ENCODE measurements at regions not wholly inside any gene's neighbourhood (a gene's known extent, or its start where the extent isn't known, plus 50 kb on each side); places are given as distances from the start of the nearest gene placed in this dataset.

GRCh38 chr9:3732077-3733038 is 206.6 kb upstream of the RFX3 start:
- Histone ChIP-seq H3K9me3 (ENCODE audit: control extremely low read depth in 1 of 5, control insufficient read depth in 4 of 5, insufficient read depth in 2 of 5, low read depth in 1 of 5, low read length in 4 of 5) (no peaks in the 10 kb centered on the region), H3K27ac (ENCODE audit: insufficient read depth in 1 of 2, low read depth in 1 of 2, low read length in 2 of 2, poor library complexity in 1 of 2, severe bottlenecking in 2 of 2) (no peak overlapping the region), H3K4me1 (ENCODE audit: control extremely low read depth in 1 of 4, control insufficient read depth in 4 of 4, insufficient read depth in 4 of 4, low read length in 3 of 4) (no peaks in the 10 kb centered on the region), H3K4me3 (ENCODE audit: control insufficient read depth in 1 of 7, extremely low read depth in 1 of 7, insufficient read depth in 4 of 7, low read depth in 2 of 7, low read length in 6 of 7) (peak overlapping the region in 3 of 7 experiments; percentile 22 to 61 (median 29)), H3K27me3 (replicated peaks in 2 of 5; ENCODE audit: control insufficient read depth in 4 of 5, insufficient read depth in 5 of 5, low read length in 4 of 5) (no peaks in the 10 kb centered on the region), H3K36me3 (ENCODE audit: control insufficient read depth in 4 of 4, insufficient read depth in 4 of 4, low read length in 3 of 4) (no peaks in the 10 kb centered on the region)
- DNase-seq, result peak; percentile 72 to 85 (median 79)
- 45% methylated on average over 5 of the region's 7 CpGs for WGBS (ENCODE audit: insufficient coverage)
- ChIA-PET POLR2A (no interaction called here), CTCF (interaction anchor here (1.0 to 5.5 kb wide), 10 partner anchors 9 to 634 kb away, joined by 3 to 26 read pairs (median 4); no protein-coding TSS in a partner anchor)

- H3K9me3 ChIP-seq (ENCODE audit: control extremely low read depth in 1 of 5, control insufficient read depth in 4 of 5, insufficient read depth in 2 of 5, low read depth in 1 of 5, low read length in 4 of 5), result no peaks in the 10 kb centered on the region
- no peak for DNase-seq
- CTCF ChIA-PET, result interaction anchor here (1.2 kb wide), 1 partner anchor 263 kb away, joined by 3 read pairs; no protein-coding TSS in a partner anchor
- H3K36me3 ChIP-seq (ENCODE audit: control insufficient read depth in 4 of 4, insufficient read depth in 4 of 4, low read length in 3 of 4), result no peaks in the 10 kb centered on the region
- no peak overlapping the region for H3K4me3 ChIP-seq (ENCODE audit: control insufficient read depth in 1 of 7, extremely low read depth in 1 of 7, insufficient read depth in 4 of 7, low read depth in 2 of 7, low read length in 6 of 7)
- no CpG with 5 or more reads among the region's 2 CpGs for WGBS (ENCODE audit: insufficient coverage)
- no peak overlapping the region for H3K27ac ChIP-seq (ENCODE audit: insufficient read depth in 1 of 2, low read depth in 1 of 2, low read length in 2 of 2, poor library complexity in 1 of 2, severe bottlenecking in 2 of 2)
- no peaks in the 10 kb centered on the region for H3K27me3 ChIP-seq (replicated peaks in 2 of 5; ENCODE audit: control insufficient read depth in 4 of 5, insufficient read depth in 5 of 5, low read length in 4 of 5)
- POLR2A ChIA-PET, result no interaction called here
- no peaks in the 10 kb centered on the region for H3K4me1 ChIP-seq (ENCODE audit: control extremely low read depth in 1 of 4, control insufficient read depth in 4 of 4, insufficient read depth in 4 of 4, low read length in 3 of 4)
Measured at GRCh38 chr9:3730511-3730922, 204.7 kb upstream of the RFX3 start.

- no peaks in the 10 kb centered on the region for H3K4me1 ChIP-seq (ENCODE audit: control extremely low read depth in 1 of 4, control insufficient read depth in 4 of 4, insufficient read depth in 4 of 4, low read length in 3 of 4)
- H3K27ac ChIP-seq (ENCODE audit: insufficient read depth in 1 of 2, low read depth in 1 of 2, low read length in 2 of 2, poor library complexity in 1 of 2, severe bottlenecking in 2 of 2), result no peak overlapping the region
- DNase-seq, result no peak
- H3K27me3 ChIP-seq (replicated peaks in 2 of 5; ENCODE audit: control insufficient read depth in 4 of 5, insufficient read depth in 5 of 5, low read length in 4 of 5), result no peaks in the 10 kb centered on the region
- no peak overlapping the region for H3K4me3 ChIP-seq (ENCODE audit: control insufficient read depth in 1 of 7, extremely low read depth in 1 of 7, insufficient read depth in 4 of 7, low read depth in 2 of 7, low read length in 6 of 7)
- POLR2A ChIA-PET, result no interaction called here
- CTCF ChIA-PET, result interaction anchor here (1.0 kb wide), 1 partner anchor 11 kb away, joined by 4 read pairs; no protein-coding TSS in a partner anchor
- H3K36me3 ChIP-seq (ENCODE audit: control insufficient read depth in 4 of 4, insufficient read depth in 4 of 4, low read length in 3 of 4), result no peaks in the 10 kb centered on the region
- peaks cover 0 to 4% (median 0%) of the 10 kb centered on the region in 5 experiments for H3K9me3 ChIP-seq (ENCODE audit: control extremely low read depth in 1 of 5, control insufficient read depth in 4 of 5, insufficient read depth in 2 of 5, low read depth in 1 of 5, low read length in 4 of 5)
Measured at GRCh38 chr9:3721096-3721495, 195.3 kb upstream of the RFX3 start.

GRCh38 chr9:3719286-3719685 is 193.5 kb upstream of the RFX3 start:
- H3K4me3 ChIP-seq (ENCODE audit: control insufficient read depth in 1 of 7, extremely low read depth in 1 of 7, insufficient read depth in 4 of 7, low read depth in 2 of 7, low read length in 6 of 7), result no peak overlapping the region
- peaks cover 0 to 4% (median 0%) of the 10 kb centered on the region in 5 experiments for H3K9me3 ChIP-seq (ENCODE audit: control extremely low read depth in 1 of 5, control insufficient read depth in 4 of 5, insufficient read depth in 2 of 5, low read depth in 1 of 5, low read length in 4 of 5)
- H3K27ac ChIP-seq (ENCODE audit: insufficient read depth in 1 of 2, low read depth in 1 of 2, low read length in 2 of 2, poor library complexity in 1 of 2, severe bottlenecking in 2 of 2), result no peak overlapping the region
- no peaks in the 10 kb centered on the region for H3K27me3 ChIP-seq (replicated peaks in 2 of 5; ENCODE audit: control insufficient read depth in 4 of 5, insufficient read depth in 5 of 5, low read length in 4 of 5)
- ChIA-PET CTCF (no interaction called here), POLR2A (no interaction called here)
- DNase-seq, result no peak
- no peaks in the 10 kb centered on the region for H3K4me1 ChIP-seq (ENCODE audit: control extremely low read depth in 1 of 4, control insufficient read depth in 4 of 4, insufficient read depth in 4 of 4, low read length in 3 of 4)
- H3K36me3 ChIP-seq (ENCODE audit: control insufficient read depth in 4 of 4, insufficient read depth in 4 of 4, low read length in 3 of 4), result no peaks in the 10 kb centered on the region

- Histone ChIP-seq H3K36me3 (ENCODE audit: control insufficient read depth in 4 of 4, insufficient read depth in 4 of 4, low read length in 3 of 4) (no peaks in the 10 kb centered on the region), H3K4me1 (ENCODE audit: control extremely low read depth in 1 of 4, control insufficient read depth in 4 of 4, insufficient read depth in 4 of 4, low read length in 3 of 4) (no peaks in the 10 kb centered on the region), H3K9me3 (ENCODE audit: control extremely low read depth in 1 of 5, control insufficient read depth in 4 of 5, insufficient read depth in 2 of 5, low read depth in 1 of 5, low read length in 4 of 5) (peaks cover 0 to 7% (median 0%) of the 10 kb centered on the region in 5 experiments), H3K27ac (ENCODE audit: insufficient read depth in 1 of 2, low read depth in 1 of 2, low read length in 2 of 2, poor library complexity in 1 of 2, severe bottlenecking in 2 of 2) (no peak overlapping the region), H3K4me3 (ENCODE audit: control insufficient read depth in 1 of 7, extremely low read depth in 1 of 7, insufficient read depth in 4 of 7, low read depth in 2 of 7, low read length in 6 of 7) (no peak overlapping the region), H3K27me3 (replicated peaks in 2 of 5; ENCODE audit: control insufficient read depth in 4 of 5, insufficient read depth in 5 of 5, low read length in 4 of 5) (no peaks in the 10 kb centered on the region)
- CTCF ChIA-PET, result no interaction called here
- DNase-seq, result no peak
- WGBS (ENCODE audit: insufficient coverage), result no CpG with 5 or more reads among the region's 2 CpGs
- POLR2A ChIA-PET, result no interaction called here
Measured at GRCh38 chr9:3716415-3716814, 190.6 kb upstream of the RFX3 start.

GRCh38 chr9:3708751-3709150 is 182.9 kb upstream of the RFX3 start:
- DNase-seq, result no peak
- CTCF ChIA-PET, result no interaction called here
- POLR2A ChIA-PET, result no interaction called here
- no peaks in the 10 kb centered on the region for H3K4me1 ChIP-seq (ENCODE audit: control extremely low read depth in 1 of 4, control insufficient read depth in 4 of 4, insufficient read depth in 4 of 4, low read length in 3 of 4)
- no peak overlapping the region for H3K4me3 ChIP-seq (ENCODE audit: control insufficient read depth in 1 of 7, extremely low read depth in 1 of 7, insufficient read depth in 4 of 7, low read depth in 2 of 7, low read length in 6 of 7)
- no peak overlapping the region for H3K27ac ChIP-seq (ENCODE audit: insufficient read depth in 1 of 2, low read depth in 1 of 2, low read length in 2 of 2, poor library complexity in 1 of 2, severe bottlenecking in 2 of 2)
- H3K9me3 ChIP-seq (ENCODE audit: control extremely low read depth in 1 of 5, control insufficient read depth in 4 of 5, insufficient read depth in 2 of 5, low read depth in 1 of 5, low read length in 4 of 5), result peaks cover 0 to 3% (median 0%) of the 10 kb centered on the region in 5 experiments
- WGBS (ENCODE audit: insufficient coverage), result 100% methylated on average over 1 of the region's 1 CpG
- no peaks in the 10 kb centered on the region for H3K27me3 ChIP-seq (replicated peaks in 2 of 5; ENCODE audit: control insufficient read depth in 4 of 5, insufficient read depth in 5 of 5, low read length in 4 of 5)
- H3K36me3 ChIP-seq (ENCODE audit: control insufficient read depth in 4 of 4, insufficient read depth in 4 of 4, low read length in 3 of 4), result no peaks in the 10 kb centered on the region

GRCh38 chr9:3704890-3705289 is 179.1 kb upstream of the RFX3 start:
- 100% methylated on average over 2 of the region's 2 CpGs for WGBS (ENCODE audit: insufficient coverage)
- POLR2A ChIA-PET, result no interaction called here
- no peaks in the 10 kb centered on the region for H3K9me3 ChIP-seq (ENCODE audit: control extremely low read depth in 1 of 5, control insufficient read depth in 4 of 5, insufficient read depth in 2 of 5, low read depth in 1 of 5, low read length in 4 of 5)
- H3K27ac ChIP-seq (ENCODE audit: insufficient read depth in 1 of 2, low read depth in 1 of 2, low read length in 2 of 2, poor library complexity in 1 of 2, severe bottlenecking in 2 of 2), result no peak overlapping the region
- H3K4me1 ChIP-seq (ENCODE audit: control extremely low read depth in 1 of 4, control insufficient read depth in 4 of 4, insufficient read depth in 4 of 4, low read length in 3 of 4), result no peaks in the 10 kb centered on the region
- DNase-seq, result no peak
- CTCF ChIA-PET, result no interaction called here
- no peak overlapping the region for H3K4me3 ChIP-seq (ENCODE audit: control insufficient read depth in 1 of 7, extremely low read depth in 1 of 7, insufficient read depth in 4 of 7, low read depth in 2 of 7, low read length in 6 of 7)
- no peaks in the 10 kb centered on the region for H3K27me3 ChIP-seq (replicated peaks in 2 of 5; ENCODE audit: control insufficient read depth in 4 of 5, insufficient read depth in 5 of 5, low read length in 4 of 5)
- no peaks in the 10 kb centered on the region for H3K36me3 ChIP-seq (ENCODE audit: control insufficient read depth in 4 of 4, insufficient read depth in 4 of 4, low read length in 3 of 4)

All from common myeloid progenitor, CD34-positive (primary cell).